A673 (cell line): ENCODE measurements at regions not wholly inside any gene's neighbourhood (a gene's known extent, or its start where the extent isn't known, plus 50 kb on each side); places are given as distances from the start of the nearest gene placed in this dataset.

Source experiments
- BruUV-seq: library from RNA; stranded (reverse); fragments of 400-500 nt; replicated peaks from 2 replicates; lab custom pipeline; 2021; lab: Mats Ljungman, UMichigan
- CTCF ChIA-PET: fragments of 300-600 bp; sonication (Branson Sonifier 250); formaldehyde crosslinking; loops from one replicate; lab custom pipeline; 2022; ENCODE audit warnings: antibody characterized with exemption; lab: Charles Lee
- POLR2A ChIA-PET: fragments of 300-600 bp; sonication (Branson Sonifier 250); formaldehyde crosslinking; loops from one replicate; lab custom pipeline; 2022; ENCODE audit warnings: antibody characterized with exemption; ENCODE audit not compliant: low non-redundant PET; lab: Charles Lee
- DNase-seq: peaks from one replicate; pipeline ENCODE4 v3.0.0-alpha.2; 2015; ENCODE audit warnings: low spot score
- H3K27ac ChIP-seq: fragments of 200-600 bp; sonication (generic); 2 replicates; pipeline ENCODE4 v1.5.1; 2016; ENCODE audit warnings: mixed run types, low read depth, mild to moderate bottlenecking, mixed read lengths, antibody characterized with exemption, low read length; ENCODE audit not compliant: poor library complexity, severe bottlenecking
- H3K27me3 ChIP-seq: fragments of 200-600 bp; sonication (generic); replicated peaks from 2 replicates; pipeline ENCODE4 v1.6.1; 2017; ENCODE audit warnings: mixed run types, low read depth, mild to moderate bottlenecking, mixed read lengths, antibody characterized with exemption, low read length; ENCODE audit not compliant: insufficient read depth, poor library complexity
- H3K36me3 ChIP-seq: fragments of 200-600 bp; sonication (generic); 2 replicates; pipeline ENCODE4 v1.6.1; 2016; ENCODE audit warnings: mixed run types, mild to moderate bottlenecking, mixed read lengths, antibody characterized with exemption, low read length; ENCODE audit not compliant: insufficient read depth, poor library complexity, severe bottlenecking
- H3K4me1 ChIP-seq: fragments of 200-600 bp; sonication (generic); 2 replicates; pipeline ENCODE4 v1.6.1; 2017; ENCODE audit warnings: mixed run types, mild to moderate bottlenecking, mixed read lengths, antibody characterized with exemption, low read length; ENCODE audit not compliant: insufficient read depth, poor library complexity, severe bottlenecking
- H3K4me3 ChIP-seq: fragments of 200-600 bp; sonication (generic); 2 replicates; pipeline ENCODE4 v1.5.1; 2016; ENCODE audit warnings: low read depth, mixed run types, mild to moderate bottlenecking, mixed read lengths, low read length; ENCODE audit not compliant: poor library complexity, severe bottlenecking
- H3K9me3 ChIP-seq: fragments of 200-600 bp; sonication (generic); 2 replicates; pipeline ENCODE4 v1.6.1; 2016; ENCODE audit warnings: mixed run types, low read depth, mild to moderate bottlenecking, mixed read lengths, antibody characterized with exemption, low read length; ENCODE audit not compliant: poor library complexity, severe bottlenecking
- EZH2 ChIP-seq: fragments of 200-600 bp; sonication (generic); IDR thresholded peaks from 2 replicates; pipeline ENCODE4 v1.6.1; 2017; ENCODE audit warnings: borderline replicate concordance, low read depth, mild to moderate bottlenecking, mixed read lengths, antibody characterized with exemption, low read length; ENCODE audit not compliant: poor library complexity, severe bottlenecking
- intact Hi-C: fragments of 100-400 bp; cut with micrococcal nuclease; formaldehyde crosslinking; loops from one replicate; pipeline ENCODE4 v1.10.0; 2022; ENCODE audit not compliant: unreplicated experiment
- TF ChIP-seq, protein P1 (sequence below): fragments of 300-800, 200-600 bp; sonication (generic); conservative IDR thresholded peaks from 2 replicates; pipeline ENCODE4 v1.5.1; 2017; ENCODE audit warnings: low read depth, mild to moderate bottlenecking, antibody characterized with exemption, low read length, moderate library complexity, mixed read lengths

DNA sequence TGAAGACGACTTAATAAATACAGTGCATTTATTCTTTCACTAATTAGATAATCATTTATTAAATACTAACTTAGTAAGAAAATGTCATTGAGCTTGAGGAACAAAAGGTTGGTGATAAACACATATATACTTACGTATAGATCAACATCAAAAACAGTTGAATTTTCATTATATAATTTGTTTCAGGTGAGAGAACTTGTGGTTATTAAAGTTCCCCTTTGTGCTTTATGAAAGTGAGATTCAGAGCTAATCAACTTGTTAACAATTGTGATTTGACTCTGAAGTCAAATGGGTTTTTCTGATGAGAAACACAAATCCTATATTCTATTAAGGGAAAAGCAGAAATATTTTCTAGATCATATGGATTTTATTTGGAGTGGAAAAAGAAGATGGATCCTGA lies 524.0 kb downstream of the SOX11 start:
- no peaks in the 10 kb centered on the region for H3K4me1 ChIP-seq
- BruUV-seq = no TSS peak
- ChIA-PET POLR2A (interaction anchor here (0.5 kb wide), 1 partner anchor 214 kb away, joined by 4 read pairs; no protein-coding TSS in a partner anchor), CTCF (no interaction called here)
- no peak for TF ChIP-seq EZH2
- TF ChIP-seq, protein P1, sequence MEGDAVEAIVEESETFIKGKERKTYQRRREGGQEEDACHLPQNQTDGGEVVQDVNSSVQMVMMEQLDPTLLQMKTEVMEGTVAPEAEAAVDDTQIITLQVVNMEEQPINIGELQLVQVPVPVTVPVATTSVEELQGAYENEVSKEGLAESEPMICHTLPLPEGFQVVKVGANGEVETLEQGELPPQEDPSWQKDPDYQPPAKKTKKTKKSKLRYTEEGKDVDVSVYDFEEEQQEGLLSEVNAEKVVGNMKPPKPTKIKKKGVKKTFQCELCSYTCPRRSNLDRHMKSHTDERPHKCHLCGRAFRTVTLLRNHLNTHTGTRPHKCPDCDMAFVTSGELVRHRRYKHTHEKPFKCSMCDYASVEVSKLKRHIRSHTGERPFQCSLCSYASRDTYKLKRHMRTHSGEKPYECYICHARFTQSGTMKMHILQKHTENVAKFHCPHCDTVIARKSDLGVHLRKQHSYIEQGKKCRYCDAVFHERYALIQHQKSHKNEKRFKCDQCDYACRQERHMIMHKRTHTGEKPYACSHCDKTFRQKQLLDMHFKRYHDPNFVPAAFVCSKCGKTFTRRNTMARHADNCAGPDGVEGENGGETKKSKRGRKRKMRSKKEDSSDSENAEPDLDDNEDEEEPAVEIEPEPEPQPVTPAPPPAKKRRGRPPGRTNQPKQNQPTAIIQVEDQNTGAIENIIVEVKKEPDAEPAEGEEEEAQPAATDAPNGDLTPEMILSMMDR = no peak
- intact Hi-C loops = no loop called here
- no peak overlapping the region for H3K27ac ChIP-seq
- H3K4me3 ChIP-seq = no peak overlapping the region
- no peaks in the 10 kb centered on the region for H3K27me3 ChIP-seq
- no peaks in the 10 kb centered on the region for H3K9me3 ChIP-seq
- H3K36me3 ChIP-seq = no peaks in the 10 kb centered on the region
- no peak for DNase-seq

DNA sequence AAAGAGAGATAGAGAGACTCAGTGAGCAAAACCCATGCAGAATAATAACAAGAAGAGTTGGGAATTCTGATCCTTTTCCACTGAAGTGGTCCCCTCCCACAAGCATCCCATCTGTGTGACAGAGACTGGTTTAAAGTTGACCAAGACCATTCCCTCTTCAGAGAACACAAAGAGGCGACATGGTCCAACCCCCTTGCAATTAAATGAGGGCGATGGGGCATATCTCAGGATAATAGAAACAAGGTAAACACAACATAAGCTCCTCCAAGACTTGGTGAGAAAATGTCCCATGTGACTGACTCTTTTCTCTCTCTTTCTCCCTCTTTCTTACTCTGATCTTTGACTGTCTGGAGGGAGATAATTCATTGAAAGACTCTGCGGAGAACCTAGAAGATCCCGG lies 526.7 kb downstream of the SOX11 start:
- H3K27me3 ChIP-seq = no peaks in the 10 kb centered on the region
- no peak overlapping the region for H3K27ac ChIP-seq
- DNase-seq = no peak
- H3K9me3 ChIP-seq = no peaks in the 10 kb centered on the region
- H3K4me3 ChIP-seq = no peak overlapping the region
- CTCF ChIA-PET = no interaction called here
- intact Hi-C loops = no loop called here
- POLR2A ChIA-PET = no interaction called here
- no peaks in the 10 kb centered on the region for H3K36me3 ChIP-seq
- no TSS peak for BruUV-seq
- no peak for TF ChIP-seq EZH2
- TF ChIP-seq, protein P1 = no peak
- no peaks in the 10 kb centered on the region for H3K4me1 ChIP-seq

DNA sequence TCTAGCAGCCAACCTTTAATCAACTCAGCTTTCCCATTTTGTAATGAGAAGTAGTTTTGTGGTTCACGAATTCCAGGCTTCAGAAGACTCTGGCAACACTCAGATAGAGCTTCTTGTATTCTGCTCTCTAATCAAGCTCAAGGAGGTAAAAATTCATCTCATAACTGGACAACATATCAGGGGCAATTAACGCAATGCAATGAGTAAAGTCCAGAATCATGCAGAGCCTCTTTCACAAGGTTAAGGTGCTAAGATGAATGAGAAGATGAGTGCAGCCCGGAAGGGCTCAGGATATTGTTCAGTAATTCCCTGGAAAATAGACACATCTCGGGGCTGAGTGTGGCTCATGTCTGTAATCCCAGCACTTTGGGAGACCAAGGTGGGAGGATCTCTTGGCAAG lies 527.7 kb downstream of the SOX11 start:
- Histone ChIP-seq H3K9me3 (no peaks in the 10 kb centered on the region), H3K4me1 (no peaks in the 10 kb centered on the region), H3K27me3 (no peaks in the 10 kb centered on the region), H3K36me3 (no peaks in the 10 kb centered on the region), H3K4me3 (no peak overlapping the region), H3K27ac (no peak overlapping the region)
- intact Hi-C loops = no loop called here
- CTCF ChIA-PET = no interaction called here
- POLR2A ChIA-PET = no interaction called here
- DNase-seq = no peak
- TF ChIP-seq, protein P1 = no peak
- no peak for TF ChIP-seq EZH2
- no TSS peak for BruUV-seq
